Testis (tissue), 2 donors: ENCODE measurements at regions not wholly inside any gene's neighbourhood (a gene's known extent, or its start where the extent isn't known, plus 50 kb on each side); places are given as distances from the start of the nearest gene placed in this dataset.

Experiments
- DNase-seq: peaks from one replicate; pipeline ENCODE4 v3.0.0-alpha.2; 2019
- H3K27ac ChIP-seq, 2 donors: fragments of 200-600 bp; sonication (generic); one replicate each; pipeline ENCODE4 v1.5.1; 2019
- H3K27me3 ChIP-seq: fragments of 200-600 bp; sonication (generic); one replicate; pipeline ENCODE4 v1.5.1; 2019
- H3K36me3 ChIP-seq: fragments of 200-600 bp; sonication (generic); one replicate; pipeline ENCODE4 v1.5.1; 2017; ENCODE audit warnings: low read depth; ENCODE audit errors: missing control alignments
- H3K4me1 ChIP-seq: fragments of 200-600 bp; sonication (generic); one replicate; pipeline ENCODE4 v1.5.1; 2019
- H3K4me3 ChIP-seq, 2 donors: fragments of 200-600 bp; sonication (generic); one replicate each; pipeline ENCODE4 v1.5.1; 2017 to 2019
- H3K9me3 ChIP-seq: fragments of 200-600 bp; sonication (generic); one replicate; pipeline ENCODE4 v1.5.1; 2017
- CTCF ChIP-seq, 3 experiments: fragments of 450-650 bp in 2 of 3; fragments of 200-600 bp in 1 of 3; sonication (generic) in 1 of 3; IDR thresholded peaks; one replicate each; pipeline ENCODE4 v1.5.1; 2016 to 2019; ENCODE audit warnings: antibody characterized with exemption in 3 of 3, mild to moderate bottlenecking in 2 of 3, moderate library complexity in 1 of 3
- POLR2A ChIP-seq: fragments of 450-650 bp; IDR thresholded peaks from one replicate; pipeline ENCODE4 v1.6.1; 2017; ENCODE audit warnings: antibody characterized with exemption, mild to moderate bottlenecking, moderate library complexity
- WGBS, 2 donors: methylation state at CpG; one replicate each; pipeline ENCODE4 v1.1.5; 2018; 5-methylcytosine and 5-hydroxymethylcytosine counted together
- intact Hi-C: fragments of 100-400 bp; cut with DNase I; formaldehyde crosslinking; loops from one replicate; pipeline ENCODE4 v1.15.1; 2023; ENCODE audit warnings: low total_unique reads

- DNase-seq, result no peak
- H3K4me1 ChIP-seq, result no peaks in the 10 kb centered on the region
- H3K36me3 ChIP-seq, result no peaks in the 10 kb centered on the region
- intact Hi-C loops, result no loop called here
- no peaks in the 10 kb centered on the region for H3K9me3 ChIP-seq
- H3K27ac ChIP-seq, result no peak overlapping the region
- no peaks in the 10 kb centered on the region for H3K27me3 ChIP-seq
- TF ChIP-seq CTCF (IDR thresholded peaks at IDR 0.05) (no peak), POLR2A (no peak)
- 88 to 91% methylated on average over 8 of the region's 8 CpGs for WGBS, 2 donors
- H3K4me3 ChIP-seq, result no peak overlapping the region
Measured at GRCh38 chr10:124249812-124250432, 156.5 kb upstream of the CHST15 start.

GRCh38 chr10:124249196-124249595, 155.8 kb upstream of the CHST15 start:
- TF ChIP-seq POLR2A (no peak), CTCF (IDR thresholded peaks at IDR 0.05) (no peak)
- no peaks in the 10 kb centered on the region for H3K4me1 ChIP-seq
- H3K9me3 ChIP-seq, result no peaks in the 10 kb centered on the region
- no peaks in the 10 kb centered on the region for H3K36me3 ChIP-seq
- H3K27ac ChIP-seq, result no peak overlapping the region
- no peak overlapping the region for H3K4me3 ChIP-seq
- WGBS, 2 donors, result 76 to 94% methylated on average over 6 of the region's 6 CpGs
- DNase-seq, result no peak
- intact Hi-C loops, result no loop called here
- H3K27me3 ChIP-seq, result no peaks in the 10 kb centered on the region

- Histone ChIP-seq H3K27me3 (no peaks in the 10 kb centered on the region), H3K4me1 (no peaks in the 10 kb centered on the region), H3K36me3 (no peaks in the 10 kb centered on the region), H3K4me3 (no peak overlapping the region), H3K27ac (no peak overlapping the region), H3K9me3 (no peaks in the 10 kb centered on the region)
- intact Hi-C loops, result no loop called here
- DNase-seq, result no peak
- WGBS, 2 donors, result 89 to 91% methylated on average over 18 of the region's 18 CpGs
- TF ChIP-seq CTCF (IDR thresholded peaks at IDR 0.05) (no peak), POLR2A (no peak)
Measured at GRCh38 chr10:124248056-124249045, 155.0 kb upstream of the CHST15 start.

- Histone ChIP-seq H3K27me3 (no peaks in the 10 kb centered on the region), H3K9me3 (no peaks in the 10 kb centered on the region), H3K4me3 (no peak overlapping the region), H3K4me1 (no peaks in the 10 kb centered on the region), H3K36me3 (no peaks in the 10 kb centered on the region), H3K27ac (no peak overlapping the region)
- WGBS, 2 donors, result 68 to 91% methylated on average over 8 to 11 of the region's 11 CpGs
- DNase-seq, result no peak
- no peak for TF ChIP-seq POLR2A
- TF ChIP-seq CTCF (IDR thresholded peaks at IDR 0.05), result no peak
- intact Hi-C loops, result no loop called here
Measured at GRCh38 chr10:124245806-124246440, 152.5 kb upstream of the CHST15 start.
